A673 (cell line): ENCODE measurements at regions not wholly inside any gene's neighbourhood (a gene's known extent, or its start where the extent isn't known, plus 50 kb on each side); places are given as distances from the start of the nearest gene placed in this dataset.
"Not testable (repeated sequence)": the region's sequence is repeated elsewhere in the genome, so short reads cannot be mapped to it uniquely, and the experiment has no call there.

Experiments
- BruUV-seq: library from RNA; stranded (reverse); fragments of 400-500 nt; replicated peaks from 2 replicates; lab custom pipeline; 2021; lab: Mats Ljungman, UMichigan
- CTCF ChIA-PET: fragments of 300-600 bp; sonication (Branson Sonifier 250); formaldehyde crosslinking; loops from one replicate; lab custom pipeline; 2022; ENCODE audit warnings: antibody characterized with exemption; lab: Charles Lee
- POLR2A ChIA-PET: fragments of 300-600 bp; sonication (Branson Sonifier 250); formaldehyde crosslinking; loops from one replicate; lab custom pipeline; 2022; ENCODE audit warnings: antibody characterized with exemption; ENCODE audit not compliant: low non-redundant PET; lab: Charles Lee
- DNase-seq: peaks from one replicate; pipeline ENCODE4 v3.0.0-alpha.2; 2015; ENCODE audit warnings: low spot score
- H3K27ac ChIP-seq: fragments of 200-600 bp; sonication (generic); 2 replicates; pipeline ENCODE4 v1.5.1; 2016; ENCODE audit warnings: mixed run types, low read depth, mild to moderate bottlenecking, mixed read lengths, antibody characterized with exemption, low read length; ENCODE audit not compliant: poor library complexity, severe bottlenecking
- H3K27me3 ChIP-seq: fragments of 200-600 bp; sonication (generic); replicated peaks from 2 replicates; pipeline ENCODE4 v1.6.1; 2017; ENCODE audit warnings: mixed run types, low read depth, mild to moderate bottlenecking, mixed read lengths, antibody characterized with exemption, low read length; ENCODE audit not compliant: insufficient read depth, poor library complexity
- H3K36me3 ChIP-seq: fragments of 200-600 bp; sonication (generic); 2 replicates; pipeline ENCODE4 v1.6.1; 2016; ENCODE audit warnings: mixed run types, mild to moderate bottlenecking, mixed read lengths, antibody characterized with exemption, low read length; ENCODE audit not compliant: insufficient read depth, poor library complexity, severe bottlenecking
- H3K4me1 ChIP-seq: fragments of 200-600 bp; sonication (generic); 2 replicates; pipeline ENCODE4 v1.6.1; 2017; ENCODE audit warnings: mixed run types, mild to moderate bottlenecking, mixed read lengths, antibody characterized with exemption, low read length; ENCODE audit not compliant: insufficient read depth, poor library complexity, severe bottlenecking
- H3K4me3 ChIP-seq: fragments of 200-600 bp; sonication (generic); 2 replicates; pipeline ENCODE4 v1.5.1; 2016; ENCODE audit warnings: low read depth, mixed run types, mild to moderate bottlenecking, mixed read lengths, low read length; ENCODE audit not compliant: poor library complexity, severe bottlenecking
- H3K9me3 ChIP-seq: fragments of 200-600 bp; sonication (generic); 2 replicates; pipeline ENCODE4 v1.6.1; 2016; ENCODE audit warnings: mixed run types, low read depth, mild to moderate bottlenecking, mixed read lengths, antibody characterized with exemption, low read length; ENCODE audit not compliant: poor library complexity, severe bottlenecking
- CTCF ChIP-seq: fragments of 300-800, 200-600 bp; sonication (generic); conservative IDR thresholded peaks from 2 replicates; pipeline ENCODE4 v1.5.1; 2017; ENCODE audit warnings: low read depth, mild to moderate bottlenecking, antibody characterized with exemption, low read length, moderate library complexity, mixed read lengths
- EZH2 ChIP-seq: fragments of 200-600 bp; sonication (generic); IDR thresholded peaks from 2 replicates; pipeline ENCODE4 v1.6.1; 2017; ENCODE audit warnings: borderline replicate concordance, low read depth, mild to moderate bottlenecking, mixed read lengths, antibody characterized with exemption, low read length; ENCODE audit not compliant: poor library complexity, severe bottlenecking
- intact Hi-C: fragments of 100-400 bp; cut with micrococcal nuclease; formaldehyde crosslinking; loops from one replicate; pipeline ENCODE4 v1.10.0; 2022; ENCODE audit not compliant: unreplicated experiment

GRCh38 chrX:147533426-147533825 lies 378.3 kb upstream of the FMR1 start:
- H3K36me3 ChIP-seq: no peaks in the 10 kb centered on the region
- H3K27ac ChIP-seq: no peak overlapping the region
- H3K27me3 ChIP-seq: no peaks in the 10 kb centered on the region
- no peak for TF ChIP-seq CTCF
- TF ChIP-seq EZH2: no peak
- intact Hi-C loops: no loop called here
- H3K4me3 ChIP-seq: no peak overlapping the region
- ChIA-PET POLR2A (no interaction called here), CTCF (no interaction called here)
- peaks cover 3% of the 10 kb centered on the region for H3K9me3 ChIP-seq
- no peaks in the 10 kb centered on the region for H3K4me1 ChIP-seq
- no TSS peak for BruUV-seq
- no peak for DNase-seq

- no TSS peak for BruUV-seq
- ChIA-PET POLR2A (no interaction called here), CTCF (no interaction called here)
- Histone ChIP-seq H3K27ac (no peak overlapping the region), H3K4me3 (no peak overlapping the region), H3K9me3 (no peaks in the 10 kb centered on the region), H3K4me1 (no peaks in the 10 kb centered on the region), H3K36me3 (no peaks in the 10 kb centered on the region), H3K27me3 (no peaks in the 10 kb centered on the region)
- TF ChIP-seq CTCF (no peak), EZH2 (no peak)
- intact Hi-C loops: no loop called here
- no peak for DNase-seq
Observed at GRCh38 chrX:147537172-147537571, 374.5 kb upstream of the FMR1 start.

- BruUV-seq, intact Hi-C loops, H3K9me3 ChIP-seq, H3K36me3 ChIP-seq, H3K4me3 ChIP-seq, DNase-seq, H3K27me3 ChIP-seq, POLR2A ChIA-PET, CTCF ChIA-PET, H3K4me1 ChIP-seq, H3K27ac ChIP-seq: not testable (repeated sequence)
Observed at GRCh38 chrX:147548023-147548422, 363.7 kb upstream of the FMR1 start.

GRCh38 chrX:147550217-147550616 lies 361.5 kb upstream of the FMR1 start:
- H3K36me3 ChIP-seq: no peaks in the 10 kb centered on the region
- H3K4me3 ChIP-seq: no peak overlapping the region
- POLR2A ChIA-PET: no interaction called here
- intact Hi-C loops: no loop called here
- H3K27ac ChIP-seq: no peak overlapping the region
- peak; percentile 24 for DNase-seq
- H3K27me3 ChIP-seq: no peaks in the 10 kb centered on the region
- no peaks in the 10 kb centered on the region for H3K9me3 ChIP-seq
- TF ChIP-seq EZH2: no peak
- TF ChIP-seq CTCF: peak; percentile 53
- CTCF ChIA-PET: no interaction called here
- no peaks in the 10 kb centered on the region for H3K4me1 ChIP-seq
- no TSS peak for BruUV-seq
